Iris pigment epithelial cell (primary cell): ENCODE measurements at regions not wholly inside any gene's neighbourhood (a gene's known extent, or its start where the extent isn't known, plus 50 kb on each side); places are given as distances from the start of the nearest gene placed in this dataset.

Source experiments
- DNase-seq: peaks from one replicate; pipeline ENCODE4 v3.0.0-alpha.2; 2011; ENCODE audit warnings: low read depth

- DNase-seq: no peak
Measured at GRCh38 chr3:166205158-166205557, 367.9 kb upstream of the BCHE start.

- no peak for DNase-seq
Measured at GRCh38 chr3:166201476-166201875, 364.3 kb upstream of the BCHE start.

DNA sequence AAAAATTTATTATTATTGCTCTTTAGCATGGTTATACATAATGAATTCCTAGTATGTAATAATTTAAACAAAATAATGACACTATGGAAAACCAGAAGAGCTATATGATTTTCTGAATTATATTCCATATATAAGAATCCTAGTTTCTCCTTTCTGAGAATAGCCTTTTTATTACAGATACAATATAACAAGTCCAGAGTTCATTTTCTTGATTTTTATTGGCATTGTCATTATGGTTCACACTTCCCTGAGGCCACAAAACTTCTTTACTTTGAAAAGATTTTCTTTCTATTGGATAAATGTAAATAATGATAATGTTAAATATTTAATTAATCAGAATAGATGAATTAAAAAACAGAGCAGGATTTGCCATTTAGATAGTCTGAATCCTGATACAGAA is 362.3 kb upstream of the BCHE start:
- no peak for DNase-seq

DNA sequence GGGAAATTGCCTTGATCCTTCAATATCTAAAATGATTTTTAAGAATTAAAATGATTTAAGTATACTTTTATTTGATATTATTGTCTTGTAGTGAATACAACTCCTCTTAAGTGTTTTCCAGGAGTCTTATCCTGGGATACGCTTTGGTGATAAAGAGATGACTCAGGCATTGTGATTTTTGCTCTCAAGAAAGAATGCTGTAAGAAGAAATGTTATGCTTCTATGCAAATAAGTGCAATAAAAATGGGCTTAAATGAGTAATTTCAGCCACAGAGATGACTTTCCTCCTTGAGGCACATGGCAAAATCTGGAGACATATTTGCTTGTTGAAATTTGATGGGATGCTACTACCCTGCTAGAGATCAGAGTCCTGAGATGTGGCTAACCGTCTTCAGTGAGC is 358.6 kb upstream of the BCHE start:
- DNase-seq: no peak

- no peak for DNase-seq
Measured at GRCh38 chr3:166191411-166191810, 354.2 kb upstream of the BCHE start.

DNA sequence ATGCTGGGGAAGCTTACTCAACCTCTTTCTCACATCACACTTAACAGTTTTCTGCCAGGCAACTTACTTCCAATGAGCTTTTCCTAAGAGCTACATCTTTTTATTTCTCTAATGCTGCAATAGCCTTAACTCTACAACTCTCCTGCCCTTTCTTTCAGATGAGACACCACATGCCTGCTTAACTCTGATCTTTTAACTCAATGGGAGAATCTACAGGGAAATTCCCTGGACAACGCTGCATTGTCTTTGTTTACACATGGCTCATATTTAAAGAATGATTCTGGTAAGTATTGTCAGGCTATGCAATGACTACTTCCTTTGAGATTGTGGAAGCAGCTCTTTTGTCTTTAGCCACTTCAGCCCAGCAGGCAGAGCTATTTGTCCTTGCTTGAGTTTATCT is 353.1 kb upstream of the BCHE start:
- peak; percentile 9 for DNase-seq

DNA sequence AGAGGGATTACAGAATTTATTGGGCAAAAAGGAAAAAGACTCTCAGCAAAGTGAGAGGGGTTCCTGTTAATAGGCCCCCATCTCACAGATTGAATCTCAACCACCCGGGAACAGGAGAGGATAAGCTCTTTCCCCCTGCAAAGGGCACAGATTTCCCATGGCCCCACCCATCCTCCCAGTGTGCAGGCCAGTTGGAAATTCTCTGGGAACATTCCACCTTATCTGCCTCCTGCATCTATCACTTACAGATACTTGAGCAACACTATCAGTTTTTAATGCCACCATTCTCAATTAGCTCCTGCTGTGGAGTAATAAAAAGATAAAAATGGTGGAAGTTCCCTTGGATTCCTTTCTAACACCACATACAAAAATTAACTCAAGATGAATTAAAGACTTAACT is 350.0 kb upstream of the BCHE start:
- no peak for DNase-seq

- DNase-seq: no peak
Measured at GRCh38 chr3:166186003-166186402, 348.8 kb upstream of the BCHE start.

- DNase-seq: peak; percentile 1
Measured at GRCh38 chr3:166177130-166177529, 339.9 kb upstream of the BCHE start.

GRCh38 chr3:166171695-166172094 is 334.5 kb upstream of the BCHE start:
- no peak for DNase-seq

DNA sequence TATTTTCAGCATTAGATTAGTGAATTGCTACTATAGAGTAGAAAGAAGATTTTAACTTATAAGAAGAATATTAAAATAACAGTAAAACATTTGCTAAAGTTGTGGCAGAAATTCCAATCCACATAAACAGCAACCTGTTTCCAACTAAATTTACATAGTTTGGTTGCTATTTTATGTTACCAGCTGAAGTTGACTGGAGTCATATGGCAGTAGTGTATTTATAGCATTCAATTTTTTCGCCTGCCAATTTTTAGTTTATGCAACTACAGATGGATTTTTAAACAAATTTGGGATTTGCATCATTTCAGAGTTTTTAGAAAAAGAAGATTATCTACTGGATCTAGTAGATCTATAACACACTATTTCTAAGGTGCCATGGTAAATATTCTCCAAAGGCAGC is 332.5 kb upstream of the BCHE start:
- DNase-seq: no peak

DNA sequence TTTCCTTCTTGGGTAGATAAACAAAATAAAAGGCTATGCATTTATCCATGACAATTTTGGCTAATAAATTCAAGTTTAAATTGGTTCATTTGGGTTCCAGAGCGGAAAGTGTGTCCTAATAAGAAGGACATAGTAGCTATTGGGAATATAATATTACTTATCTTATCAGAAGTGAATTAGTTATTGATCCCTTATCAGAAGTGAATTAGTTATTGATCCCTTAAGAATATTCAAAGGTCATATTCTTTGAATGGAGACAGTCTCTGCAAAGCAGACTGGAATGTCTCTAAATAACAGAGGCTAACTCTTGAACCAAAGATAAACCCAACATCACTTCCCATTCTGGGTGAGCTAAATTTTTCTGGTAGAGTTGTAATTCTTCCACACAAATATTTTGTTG is 290.7 kb upstream of the BCHE start:
- DNase-seq: no peak

DNA sequence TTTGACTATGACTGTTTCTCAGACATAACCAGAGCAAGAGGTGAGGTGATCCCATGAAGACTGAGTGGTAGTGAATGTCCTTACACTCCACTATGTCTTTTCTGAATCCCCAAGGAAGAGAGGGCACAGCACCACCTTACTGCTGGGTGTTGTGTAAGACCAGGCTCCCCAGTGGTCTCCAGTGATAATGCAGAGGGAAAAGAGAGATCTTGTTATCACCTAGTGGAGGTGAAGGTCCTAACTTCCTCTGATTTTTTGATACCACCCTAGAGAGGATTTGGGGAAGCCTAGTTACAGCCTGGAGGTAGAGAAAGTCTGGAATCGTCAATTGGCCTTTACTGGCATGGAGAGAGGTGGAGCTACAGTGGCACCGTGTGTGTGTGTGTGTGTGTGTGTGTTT is 288.0 kb upstream of the BCHE start:
- DNase-seq: no peak

GRCh38 chr3:166123576-166123975 is 286.4 kb upstream of the BCHE start:
- peak; percentile 23 for DNase-seq

DNA sequence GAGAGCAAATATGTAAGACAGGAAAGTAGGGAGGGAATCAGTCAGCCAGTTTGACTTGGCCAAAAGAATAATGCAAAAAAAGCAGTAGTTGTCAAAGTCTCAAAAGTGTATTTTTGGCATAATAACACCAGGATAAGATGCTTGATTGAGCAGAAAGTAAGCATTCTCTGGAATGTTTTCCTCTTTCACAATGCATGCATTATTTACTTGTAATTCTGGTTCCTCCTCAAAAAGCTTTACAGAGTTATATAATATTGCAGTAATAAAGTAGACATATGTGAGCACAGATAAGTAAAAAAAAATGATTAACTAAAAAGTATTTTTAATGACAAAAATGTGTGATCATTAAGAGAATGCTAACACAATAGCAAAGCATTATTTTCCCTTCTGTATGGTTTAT is 285.9 kb upstream of the BCHE start:
- peak; percentile 1 for DNase-seq

- DNase-seq: no peak
Measured at GRCh38 chr3:166118049-166118448, 280.8 kb upstream of the BCHE start.

DNA sequence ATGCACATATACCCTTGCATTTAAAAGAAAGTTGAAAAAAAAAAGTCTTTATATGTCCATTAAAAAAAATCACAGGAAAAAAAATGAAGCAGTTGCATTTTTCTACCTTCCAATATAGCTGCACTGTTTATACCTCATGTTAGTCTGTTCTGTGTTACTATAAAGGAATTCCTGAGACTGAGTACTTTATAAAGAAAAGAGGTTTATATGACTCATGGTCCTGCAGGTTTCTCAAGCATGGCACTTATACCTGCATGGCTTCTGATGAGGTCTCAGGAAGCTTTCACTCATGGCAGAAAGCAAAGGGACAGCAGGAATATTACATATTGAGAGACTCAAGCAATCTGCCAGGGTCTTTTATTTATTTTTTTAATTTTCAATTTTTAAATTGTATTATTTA is 277.2 kb upstream of the BCHE start:
- DNase-seq: no peak

GRCh38 chr3:166111562-166111961 is 274.3 kb upstream of the BCHE start:
- DNase-seq: no peak

- DNase-seq: no peak
Measured at GRCh38 chr3:166110102-166110501, 272.9 kb upstream of the BCHE start.

DNA sequence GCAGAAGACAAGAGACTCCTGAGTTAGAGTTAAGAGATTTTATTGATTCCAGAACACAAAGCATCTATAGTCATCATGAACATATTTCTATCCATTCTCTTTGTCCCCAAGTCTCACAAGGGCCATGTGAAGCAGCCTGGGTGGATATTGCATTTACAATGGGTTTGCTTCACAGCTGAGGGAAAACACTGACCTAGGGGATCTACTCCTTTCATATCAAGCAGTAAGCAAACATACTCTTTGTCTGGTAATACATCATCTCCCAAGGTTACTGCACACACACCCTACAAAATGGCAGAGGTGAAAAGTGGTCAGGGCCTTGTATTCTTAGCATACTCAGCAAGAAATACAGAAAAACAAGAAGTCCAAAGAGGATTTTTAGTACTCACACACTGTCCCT is 267.7 kb upstream of the BCHE start:
- DNase-seq: no peak

GRCh38 chr3:166100730-166101129 is 263.5 kb upstream of the BCHE start:
- peak; percentile 1 for DNase-seq

- DNase-seq: no peak
Measured at GRCh38 chr3:166089575-166089974, 252.4 kb upstream of the BCHE start.

DNA sequence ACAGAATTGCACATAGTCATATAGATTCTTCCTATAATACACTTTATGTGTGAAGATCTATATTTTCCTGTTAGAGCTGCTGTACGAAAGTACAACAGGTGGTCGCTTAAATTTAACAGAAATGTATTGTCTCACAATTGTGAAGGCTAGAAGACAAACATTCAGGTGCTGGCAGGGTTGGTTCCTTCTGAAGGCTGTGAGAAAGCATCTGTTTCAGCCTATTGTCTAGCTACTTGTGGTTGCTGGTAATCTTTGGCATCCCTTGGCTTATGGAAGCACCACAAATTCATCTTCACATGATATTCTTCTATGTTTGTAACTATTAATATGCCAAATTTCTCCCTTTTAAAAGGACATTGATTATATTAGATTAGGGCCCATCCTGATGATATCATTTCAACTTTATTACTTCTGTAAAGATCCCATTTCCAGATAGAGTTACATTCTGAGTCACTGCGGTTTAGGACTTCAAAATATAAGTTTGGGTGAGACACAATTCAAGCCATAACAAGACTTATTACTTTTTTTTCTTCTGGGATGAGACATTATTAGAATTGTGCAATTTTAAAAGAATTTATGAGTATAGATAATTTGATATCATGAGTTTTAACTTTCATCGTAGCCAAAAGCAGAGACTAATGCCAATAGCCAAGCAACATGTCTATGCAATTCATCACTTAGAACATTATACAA is 248.1 kb upstream of the BCHE start:
- no peak for DNase-seq

DNA sequence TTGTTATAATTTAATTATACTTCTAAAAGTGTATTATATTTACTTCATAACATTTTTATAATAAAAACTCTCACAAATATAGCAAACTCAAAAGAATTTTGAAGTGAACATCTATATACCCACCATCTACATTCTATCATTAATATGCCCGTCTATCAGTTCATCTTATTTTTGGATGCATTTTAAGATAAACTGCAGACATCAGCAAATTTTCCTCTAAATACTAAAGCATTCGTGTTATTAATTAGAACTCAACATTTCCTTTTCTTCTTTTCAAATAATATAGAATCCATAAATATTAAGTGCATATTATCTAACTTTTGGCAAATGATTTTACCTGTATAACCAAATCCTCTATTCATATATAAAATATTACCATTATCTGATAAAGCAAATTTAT is 242.9 kb upstream of the BCHE start:
- no peak for DNase-seq

- no peak for DNase-seq
Measured at GRCh38 chr3:166071831-166072230, 234.6 kb upstream of the BCHE start.
